Coronary artery (tissue), 2 donors: ENCODE measurements at regions not wholly inside any gene's neighbourhood (a gene's known extent, or its start where the extent isn't known, plus 50 kb on each side); places are given as distances from the start of the nearest gene placed in this dataset.

ENCODE experiments used
- DNase-seq: peaks from one replicate; pipeline ENCODE4 v3.0.0-alpha.2; 2017; ENCODE audit warnings: low spot score
- H3K27ac ChIP-seq, 2 donors: fragments of 200-600 bp; sonication (generic); one replicate each; pipeline ENCODE4 v1.5.1; 2016 to 2019
- H3K4me3 ChIP-seq: fragments of 200-600 bp; sonication (generic); 2 replicates; pipeline ENCODE4 v1.5.1; 2016; ENCODE audit warnings: mild to moderate bottlenecking, moderate library complexity
- CTCF ChIP-seq: fragments of 200-600 bp; sonication (generic); IDR thresholded peaks from one replicate; pipeline ENCODE4 v1.5.1; 2019; ENCODE audit warnings: antibody characterized with exemption

- Histone ChIP-seq H3K27ac (no peak overlapping the region), H3K4me3 (no peak overlapping the region)
- no peak for TF ChIP-seq CTCF
- no peak for DNase-seq
These were observed 805.8 kb upstream of the C9orf72 start for GRCh38 chr9:28379082-28379481.

GRCh38 chr9:28389411-28389810, 816.1 kb upstream of the C9orf72 start:
- no peak for DNase-seq
- no peak overlapping the region for H3K27ac ChIP-seq
- TF ChIP-seq CTCF, result no peak
- H3K4me3 ChIP-seq, result no peak overlapping the region

- no peak for DNase-seq
- no peak for TF ChIP-seq CTCF
- no peak overlapping the region for H3K4me3 ChIP-seq
- H3K27ac ChIP-seq, result no peak overlapping the region
These were observed 821.5 kb upstream of the C9orf72 start for GRCh38 chr9:28394774-28395173.

- no peak for DNase-seq
- Histone ChIP-seq H3K27ac (no peak overlapping the region), H3K4me3 (no peak overlapping the region)
- no peak for TF ChIP-seq CTCF
These were observed 822.8 kb upstream of the C9orf72 start for GRCh38 chr9:28396058-28396457.

GRCh38 chr9:28407351-28407750, 834.1 kb upstream of the C9orf72 start:
- TF ChIP-seq CTCF, result no peak
- H3K4me3 ChIP-seq, result no peak overlapping the region
- DNase-seq, result no peak
- no peak overlapping the region for H3K27ac ChIP-seq

- no peak for DNase-seq
- no peak for TF ChIP-seq CTCF
- no peak overlapping the region for H3K27ac ChIP-seq
- H3K4me3 ChIP-seq, result no peak overlapping the region
These were observed 836.6 kb upstream of the C9orf72 start for GRCh38 chr9:28409919-28410318.

- DNase-seq, result no peak
- TF ChIP-seq CTCF, result no peak
- Histone ChIP-seq H3K4me3 (no peak overlapping the region), H3K27ac (no peak overlapping the region)
These were observed 837.1 kb upstream of the C9orf72 start for GRCh38 chr9:28410411-28410810.
